Thyroid gland (tissue), 4 donors: ENCODE measurements at regions not wholly inside any gene's neighbourhood (a gene's known extent, or its start where the extent isn't known, plus 50 kb on each side); places are given as distances from the start of the nearest gene placed in this dataset.
"Not testable (repeated sequence)": the region's sequence is repeated elsewhere in the genome, so short reads cannot be mapped to it uniquely, and the experiment has no call there.

Experiments used
- DNase-seq, 2 donors: peaks; one replicate each; pipeline ENCODE4 v3.0.0-alpha.2; 2019
- H3K27ac ChIP-seq, 3 donors: fragments of 200-600 bp; sonication (generic); 1 replicate in 2 of 3; 2 replicates in 1 of 3; pipeline ENCODE4 v1.5.1; 2016 to 2019; ENCODE audit warnings: mild to moderate bottlenecking in 1 of 3, moderate library complexity in 1 of 3
- H3K27me3 ChIP-seq: fragments of 200-600 bp; sonication (generic); one replicate; pipeline ENCODE4 v1.5.1; 2019
- H3K36me3 ChIP-seq, 2 donors: fragments of 200-600 bp; sonication (generic); one replicate each; pipeline ENCODE4 v1.5.1; 2016 to 2019
- H3K4me1 ChIP-seq, 2 donors: fragments of 200-600 bp; sonication (generic); one replicate each; pipeline ENCODE4 v1.5.1; 2017 to 2019
- H3K4me3 ChIP-seq, 3 donors: fragments of 200-600 bp; sonication (generic); replicated peaks in 1 of 3; 1 replicate in 2 of 3; 2 replicates in 1 of 3; pipeline ENCODE4 v1.5.1; 2016; ENCODE audit warnings: mild to moderate bottlenecking in 1 of 3
- H3K9me3 ChIP-seq: fragments of 200-600 bp; sonication (generic); one replicate; pipeline ENCODE4 v1.5.1; 2017
- CTCF ChIP-seq, 6 experiments: fragments of 200-600 bp in 3 of 6; fragments of 450-650 bp in 3 of 6; sonication (generic) in 3 of 6; IDR thresholded peaks; one replicate each; pipeline ENCODE4 v1.5.1; 2016 to 2019; ENCODE audit warnings: antibody characterized with exemption in 6 of 6, mild to moderate bottlenecking in 2 of 6, inconsistent platforms in 1 of 6, moderate library complexity in 1 of 6
- POLR2A ChIP-seq, 2 donors: fragments of 450-650 bp; IDR thresholded peaks; one replicate each; pipeline ENCODE4 v1.6.1; 2017; ENCODE audit warnings: antibody characterized with exemption in 2 of 2, mild to moderate bottlenecking in 2 of 2, moderate library complexity in 1 of 2
- WGBS, 2 donors: methylation state at CpG; one replicate each; pipeline ENCODE4 v1.1.5; 2017; 5-methylcytosine and 5-hydroxymethylcytosine counted together
- intact Hi-C: fragments of 100-400 bp; cut with DNase I; formaldehyde crosslinking; loops from one replicate; pipeline ENCODE4 v1.15.1; 2023

GRCh38 chr2:154556607-154557006 is 141.9 kb upstream of the KCNJ3 start:
- Histone ChIP-seq H3K9me3 (no peaks in the 10 kb centered on the region), H3K4me3 (no peak overlapping the region), H3K27ac (no peak overlapping the region), H3K4me1 (no peaks in the 10 kb centered on the region), H3K36me3 (no peaks in the 10 kb centered on the region), H3K27me3 (no peaks in the 10 kb centered on the region)
- WGBS, 2 donors = 44 to 55% methylated on average over 1 of the region's 1 CpG
- DNase-seq = no peak
- intact Hi-C loops = no loop called here
- TF ChIP-seq POLR2A (IDR thresholded peaks at IDR 0.05) = no peak
- no peak for TF ChIP-seq CTCF (IDR thresholded peaks at IDR 0.05)

GRCh38 chr2:154557906-154558305 is 140.6 kb upstream of the KCNJ3 start:
- H3K36me3 ChIP-seq = no peaks in the 10 kb centered on the region
- intact Hi-C loops = no loop called here
- H3K9me3 ChIP-seq = no peaks in the 10 kb centered on the region
- DNase-seq = no peak
- no peaks in the 10 kb centered on the region for H3K27me3 ChIP-seq
- H3K4me1 ChIP-seq = no peaks in the 10 kb centered on the region
- H3K4me3 ChIP-seq = no peak overlapping the region
- TF ChIP-seq CTCF (IDR thresholded peaks at IDR 0.05) (no peak), POLR2A (IDR thresholded peaks at IDR 0.05) (no peak)
- 80 to 87% methylated on average over 2 of the region's 2 CpGs for WGBS, 2 donors
- H3K27ac ChIP-seq = no peak overlapping the region

GRCh38 chr2:154565433-154565832 is 133.1 kb upstream of the KCNJ3 start:
- Histone ChIP-seq H3K4me3 (no peak overlapping the region), H3K4me1 (no peaks in the 10 kb centered on the region), H3K36me3 (no peaks in the 10 kb centered on the region), H3K27ac (no peak overlapping the region), H3K9me3 (no peaks in the 10 kb centered on the region), H3K27me3 (no peaks in the 10 kb centered on the region)
- intact Hi-C loops = no loop called here
- TF ChIP-seq POLR2A (IDR thresholded peaks at IDR 0.05) (no peak), CTCF (IDR thresholded peaks at IDR 0.05) (no peak)
- WGBS, 2 donors = 94 to 95% methylated on average over 2 of the region's 2 CpGs
- DNase-seq = no peak

GRCh38 chr2:154568413-154568812 is 130.1 kb upstream of the KCNJ3 start:
- no peak overlapping the region for H3K27ac ChIP-seq
- WGBS, 2 donors = 36 to 45% methylated on average over 1 of the region's 1 CpG
- no peaks in the 10 kb centered on the region for H3K36me3 ChIP-seq
- TF ChIP-seq POLR2A (IDR thresholded peaks at IDR 0.05) = no peak
- TF ChIP-seq CTCF (IDR thresholded peaks at IDR 0.05) = no peak
- no peaks in the 10 kb centered on the region for H3K9me3 ChIP-seq
- H3K4me3 ChIP-seq = no peak overlapping the region
- no peaks in the 10 kb centered on the region for H3K27me3 ChIP-seq
- intact Hi-C loops = no loop called here
- DNase-seq = no peak
- no peaks in the 10 kb centered on the region for H3K4me1 ChIP-seq

- TF ChIP-seq CTCF (IDR thresholded peaks at IDR 0.05) = no peak
- TF ChIP-seq POLR2A (IDR thresholded peaks at IDR 0.05) = no peak
- no peaks in the 10 kb centered on the region for H3K9me3 ChIP-seq
- WGBS, 2 donors = 88 to 90% methylated on average over 6 of the region's 6 CpGs
- no peaks in the 10 kb centered on the region for H3K36me3 ChIP-seq
- DNase-seq = no peak
- H3K27ac ChIP-seq = no peak overlapping the region
- intact Hi-C loops = no loop called here
- no peaks in the 10 kb centered on the region for H3K4me1 ChIP-seq
- no peaks in the 10 kb centered on the region for H3K27me3 ChIP-seq
- no peak overlapping the region for H3K4me3 ChIP-seq
Observed at GRCh38 chr2:154570501-154570900, 128.0 kb upstream of the KCNJ3 start.

- H3K36me3 ChIP-seq, H3K4me3 ChIP-seq, H3K27ac ChIP-seq, H3K27me3 ChIP-seq, DNase-seq, H3K4me1 ChIP-seq, intact Hi-C loops, H3K9me3 ChIP-seq: not testable (repeated sequence)
- WGBS, 2 donors = 93 to 95% methylated on average over 13 of the region's 13 CpGs
Observed at GRCh38 chr2:154576699-154577098, 121.8 kb upstream of the KCNJ3 start.
